ENCODE measurements at regions not wholly inside any gene's neighbourhood (a gene's known extent, or its start where the extent isn't known, plus 50 kb on each side); places are given as distances from the start of the nearest gene placed in this dataset.

DNA sequence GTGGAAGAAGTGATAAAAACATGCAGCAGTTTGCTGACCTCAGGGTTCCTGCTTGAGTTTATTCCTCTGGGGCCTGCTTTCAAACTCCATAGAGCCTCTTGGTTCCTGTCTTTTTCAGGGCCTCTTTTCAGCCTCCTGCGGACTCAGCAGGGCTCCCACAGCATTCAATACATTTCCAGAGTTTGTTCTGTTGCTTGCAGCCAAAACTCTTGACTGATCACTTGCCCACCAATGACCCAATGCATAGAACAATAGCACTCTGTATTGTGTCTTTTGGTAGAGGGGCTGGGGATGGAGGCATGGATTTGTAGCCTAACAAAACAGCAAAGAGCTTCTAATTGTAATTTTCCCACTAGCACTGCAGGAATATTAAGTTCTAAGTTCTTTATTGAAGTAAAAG is 50.8 kb upstream of the CREB5 start:
- TF ChIP-seq, protein P1, sequence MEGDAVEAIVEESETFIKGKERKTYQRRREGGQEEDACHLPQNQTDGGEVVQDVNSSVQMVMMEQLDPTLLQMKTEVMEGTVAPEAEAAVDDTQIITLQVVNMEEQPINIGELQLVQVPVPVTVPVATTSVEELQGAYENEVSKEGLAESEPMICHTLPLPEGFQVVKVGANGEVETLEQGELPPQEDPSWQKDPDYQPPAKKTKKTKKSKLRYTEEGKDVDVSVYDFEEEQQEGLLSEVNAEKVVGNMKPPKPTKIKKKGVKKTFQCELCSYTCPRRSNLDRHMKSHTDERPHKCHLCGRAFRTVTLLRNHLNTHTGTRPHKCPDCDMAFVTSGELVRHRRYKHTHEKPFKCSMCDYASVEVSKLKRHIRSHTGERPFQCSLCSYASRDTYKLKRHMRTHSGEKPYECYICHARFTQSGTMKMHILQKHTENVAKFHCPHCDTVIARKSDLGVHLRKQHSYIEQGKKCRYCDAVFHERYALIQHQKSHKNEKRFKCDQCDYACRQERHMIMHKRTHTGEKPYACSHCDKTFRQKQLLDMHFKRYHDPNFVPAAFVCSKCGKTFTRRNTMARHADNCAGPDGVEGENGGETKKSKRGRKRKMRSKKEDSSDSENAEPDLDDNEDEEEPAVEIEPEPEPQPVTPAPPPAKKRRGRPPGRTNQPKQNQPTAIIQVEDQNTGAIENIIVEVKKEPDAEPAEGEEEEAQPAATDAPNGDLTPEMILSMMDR (IDR thresholded peaks at IDR 0.05; ENCODE audit: unreplicated experiment) = no peak
- no peak overlapping the region for H3K27ac Mint-ChIP-seq
- peaks cover 15% of the 10 kb centered on the region for H3K27me3 Mint-ChIP-seq
- peaks cover 16% of the 10 kb centered on the region for H3K9me3 Mint-ChIP-seq (ENCODE audit: low read depth)
- no peak for DNase-seq (ENCODE audit: low spot score, unreplicated experiment)
- no peak overlapping the region for H3K4me3 Mint-ChIP-seq (ENCODE audit: low read depth)
- H3K36me3 Mint-ChIP-seq (ENCODE audit: insufficient read depth) = peaks cover 2% of the 10 kb centered on the region
- H3K4me1 Mint-ChIP-seq (ENCODE audit: low read depth) = peaks cover 8% of the 10 kb centered on the region

DNA sequence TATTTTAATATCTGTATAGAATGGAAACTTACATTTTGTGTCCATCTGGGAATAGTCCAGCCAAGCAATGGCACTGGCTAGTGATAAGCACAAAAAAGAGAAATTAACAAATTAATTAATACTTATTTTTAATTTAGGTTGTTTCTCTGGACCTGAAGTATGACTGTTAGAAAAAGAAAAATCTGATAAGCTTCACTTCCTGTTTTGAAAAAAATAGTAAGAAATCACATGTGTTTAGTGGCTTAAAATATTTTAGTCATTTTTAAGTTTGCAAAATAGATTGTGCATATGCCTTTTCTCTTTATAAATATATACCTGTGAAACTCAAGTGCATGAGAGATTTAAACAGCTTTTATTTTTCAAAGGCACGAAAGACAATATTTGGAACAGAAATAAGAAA is 50.1 kb upstream of the CREB5 start:
- Mint-ChIP-seq H3K36me3 (ENCODE audit: insufficient read depth) (peaks cover 2% of the 10 kb centered on the region), H3K4me3 (ENCODE audit: low read depth) (no peak overlapping the region), H3K27me3 (peaks cover 13% of the 10 kb centered on the region), H3K27ac (no peak overlapping the region), H3K9me3 (ENCODE audit: low read depth) (peaks cover 16% of the 10 kb centered on the region), H3K4me1 (ENCODE audit: low read depth) (peaks cover 4% of the 10 kb centered on the region)
- TF ChIP-seq, protein P1 (IDR thresholded peaks at IDR 0.05; ENCODE audit: unreplicated experiment) = no peak
- no peak for DNase-seq (ENCODE audit: low spot score, unreplicated experiment)

Measured in progenitor cell of endocrine pancreas (in vitro differentiated cells).